ENCODE measurements at regions not wholly inside any gene's neighbourhood (a gene's known extent, or its start where the extent isn't known, plus 50 kb on each side); places are given as distances from the start of the nearest gene placed in this dataset.

DNA sequence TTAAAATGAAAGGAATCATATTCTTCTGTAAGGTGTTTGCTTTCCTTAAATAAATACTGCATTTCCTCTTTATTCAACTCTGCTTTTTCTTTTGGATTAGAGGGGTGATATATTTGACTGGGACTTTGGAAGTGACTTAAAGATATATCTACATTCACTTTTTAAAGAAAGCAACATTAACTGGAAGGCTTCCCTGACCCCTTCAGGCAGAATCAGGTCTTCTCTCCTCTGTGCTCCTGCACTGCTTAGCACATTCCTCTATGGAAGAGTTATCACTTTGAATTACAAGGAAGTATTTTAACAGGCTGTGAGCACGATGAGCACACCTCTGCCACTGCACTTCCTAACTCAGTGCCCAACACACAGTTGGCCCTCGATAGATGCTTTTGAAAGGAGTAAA lies 59.2 kb upstream of the POU3F2 start:
- Histone ChIP-seq H4K20me1 (ENCODE audit: control insufficient read depth, insufficient read depth, low read depth, low read length) (no peaks in the 10 kb centered on the region), H3K4me2 (ENCODE audit: low read length) (no peak overlapping the region), H3K9me3 (ENCODE audit: control insufficient read depth, insufficient read depth, low read length) (no peaks in the 10 kb centered on the region), H3F3A (ENCODE audit: control insufficient read depth, insufficient read depth) (no peaks in the 10 kb centered on the region), H3K27ac (ENCODE audit: low read depth, low read length) (no peak overlapping the region), H3K36me3 (ENCODE audit: control insufficient read depth, low read length) (no peaks in the 10 kb centered on the region), H3K27me3 (ENCODE audit: control insufficient read depth, low read length) (0 out of 2 replicates have a peak, but pooled peaks cover 6% of the 10 kb centered on the region), H3K79me2 (ENCODE audit: control insufficient read depth, low read length) (no peaks in the 10 kb centered on the region), H3K4me3 (ENCODE audit: low read length) (no peak overlapping the region), H3K4me1 (ENCODE audit: control insufficient read depth, low read length) (no peaks in the 10 kb centered on the region), H3K9me2 (replicated peaks; ENCODE audit: control insufficient read depth, low read length) (no peaks in the 10 kb centered on the region)
- TF ChIP-seq, protein P1, sequence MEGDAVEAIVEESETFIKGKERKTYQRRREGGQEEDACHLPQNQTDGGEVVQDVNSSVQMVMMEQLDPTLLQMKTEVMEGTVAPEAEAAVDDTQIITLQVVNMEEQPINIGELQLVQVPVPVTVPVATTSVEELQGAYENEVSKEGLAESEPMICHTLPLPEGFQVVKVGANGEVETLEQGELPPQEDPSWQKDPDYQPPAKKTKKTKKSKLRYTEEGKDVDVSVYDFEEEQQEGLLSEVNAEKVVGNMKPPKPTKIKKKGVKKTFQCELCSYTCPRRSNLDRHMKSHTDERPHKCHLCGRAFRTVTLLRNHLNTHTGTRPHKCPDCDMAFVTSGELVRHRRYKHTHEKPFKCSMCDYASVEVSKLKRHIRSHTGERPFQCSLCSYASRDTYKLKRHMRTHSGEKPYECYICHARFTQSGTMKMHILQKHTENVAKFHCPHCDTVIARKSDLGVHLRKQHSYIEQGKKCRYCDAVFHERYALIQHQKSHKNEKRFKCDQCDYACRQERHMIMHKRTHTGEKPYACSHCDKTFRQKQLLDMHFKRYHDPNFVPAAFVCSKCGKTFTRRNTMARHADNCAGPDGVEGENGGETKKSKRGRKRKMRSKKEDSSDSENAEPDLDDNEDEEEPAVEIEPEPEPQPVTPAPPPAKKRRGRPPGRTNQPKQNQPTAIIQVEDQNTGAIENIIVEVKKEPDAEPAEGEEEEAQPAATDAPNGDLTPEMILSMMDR (IDR thresholded peaks at IDR 0.05; ENCODE audit: low read depth, low read length, poor library complexity, severe bottlenecking) = no peak
- TF ChIP-seq EZH2phosphoT487 (IDR thresholded peaks at IDR 0.05; ENCODE audit: borderline replicate concordance, low read length) = no peak

DNA sequence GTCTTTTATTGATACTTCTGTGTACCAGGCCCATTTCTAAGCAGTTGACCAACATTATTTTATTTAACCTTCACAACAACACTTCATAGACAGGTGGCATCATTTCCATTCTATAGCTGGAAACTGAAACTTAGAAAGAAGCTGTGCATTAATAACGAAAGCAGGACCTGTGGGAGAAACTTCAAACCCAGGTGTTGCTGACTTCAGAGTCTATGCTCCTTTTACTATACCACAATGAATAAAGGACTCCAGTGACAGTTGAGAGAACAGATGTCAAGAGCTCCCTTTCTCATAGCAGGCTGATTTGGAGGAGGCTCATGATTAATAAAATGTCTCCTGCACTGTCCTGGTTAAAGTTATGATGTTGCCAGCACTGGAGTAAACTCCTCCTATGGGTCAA lies 56.6 kb upstream of the POU3F2 start:
- no peaks in the 10 kb centered on the region for H3F3A ChIP-seq (ENCODE audit: control insufficient read depth, insufficient read depth)
- H3K79me2 ChIP-seq (ENCODE audit: control insufficient read depth, low read length) = no peaks in the 10 kb centered on the region
- 0 out of 2 replicates have a peak, but pooled peaks cover 6% of the 10 kb centered on the region for H3K27me3 ChIP-seq (ENCODE audit: control insufficient read depth, low read length)
- H3K4me1 ChIP-seq (ENCODE audit: control insufficient read depth, low read length) = no peaks in the 10 kb centered on the region
- H3K27ac ChIP-seq (ENCODE audit: low read depth, low read length) = no peak overlapping the region
- no peaks in the 10 kb centered on the region for H3K9me2 ChIP-seq (replicated peaks; ENCODE audit: control insufficient read depth, low read length)
- H3K4me3 ChIP-seq (ENCODE audit: low read length) = no peak overlapping the region
- TF ChIP-seq, protein P1 (IDR thresholded peaks at IDR 0.05; ENCODE audit: low read depth, low read length, poor library complexity, severe bottlenecking) = no peak
- no peak for TF ChIP-seq EZH2phosphoT487 (IDR thresholded peaks at IDR 0.05; ENCODE audit: borderline replicate concordance, low read length)
- H4K20me1 ChIP-seq (ENCODE audit: control insufficient read depth, insufficient read depth, low read depth, low read length) = no peaks in the 10 kb centered on the region
- H3K4me2 ChIP-seq (ENCODE audit: low read length) = no peak overlapping the region
- no peaks in the 10 kb centered on the region for H3K9me3 ChIP-seq (ENCODE audit: control insufficient read depth, insufficient read depth, low read length)
- H3K36me3 ChIP-seq (ENCODE audit: control insufficient read depth, low read length) = no peaks in the 10 kb centered on the region

DNA sequence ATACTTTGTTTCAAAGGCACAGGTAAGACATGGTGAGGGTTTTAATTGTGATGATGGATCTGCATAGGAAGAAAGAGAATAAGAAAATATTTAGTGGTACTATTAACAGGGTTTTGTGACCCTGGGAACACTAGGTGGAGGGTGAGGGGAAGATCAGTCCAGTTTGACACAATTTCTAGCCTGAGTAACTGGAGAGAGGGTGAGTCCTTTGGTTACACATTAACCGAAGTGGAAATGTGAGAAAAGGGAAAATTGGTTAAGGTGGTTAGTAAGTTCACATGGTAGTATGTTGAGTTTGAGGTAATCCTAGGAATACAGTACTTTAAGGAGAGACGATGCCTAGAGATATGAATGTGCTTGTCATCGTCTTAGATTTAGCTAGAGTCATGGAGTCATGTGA lies 54.8 kb upstream of the POU3F2 start:
- H3K9me2 ChIP-seq (replicated peaks; ENCODE audit: control insufficient read depth, low read length) = no peaks in the 10 kb centered on the region
- H3K27ac ChIP-seq (ENCODE audit: low read depth, low read length) = no peak overlapping the region
- no peaks in the 10 kb centered on the region for H3K9me3 ChIP-seq (ENCODE audit: control insufficient read depth, insufficient read depth, low read length)
- H3K4me1 ChIP-seq (ENCODE audit: control insufficient read depth, low read length) = no peaks in the 10 kb centered on the region
- H3F3A ChIP-seq (ENCODE audit: control insufficient read depth, insufficient read depth) = no peaks in the 10 kb centered on the region
- H3K79me2 ChIP-seq (ENCODE audit: control insufficient read depth, low read length) = no peaks in the 10 kb centered on the region
- no peak overlapping the region for H3K4me3 ChIP-seq (ENCODE audit: low read length)
- 0 out of 2 replicates have a peak, but pooled peaks cover 6% of the 10 kb centered on the region for H3K27me3 ChIP-seq (ENCODE audit: control insufficient read depth, low read length)
- no peak overlapping the region for H3K4me2 ChIP-seq (ENCODE audit: low read length)
- H3K36me3 ChIP-seq (ENCODE audit: control insufficient read depth, low read length) = no peaks in the 10 kb centered on the region
- TF ChIP-seq EZH2phosphoT487 (IDR thresholded peaks at IDR 0.05; ENCODE audit: borderline replicate concordance, low read length) = no peak
- TF ChIP-seq, protein P1 (IDR thresholded peaks at IDR 0.05; ENCODE audit: low read depth, low read length, poor library complexity, severe bottlenecking) = no peak
- no peaks in the 10 kb centered on the region for H4K20me1 ChIP-seq (ENCODE audit: control insufficient read depth, insufficient read depth, low read depth, low read length)
